ENCODE measurements at regions not wholly inside any gene's neighbourhood (a gene's known extent, or its start where the extent isn't known, plus 50 kb on each side); places are given as distances from the start of the nearest gene placed in this dataset.
"Not testable (repeated sequence)": the region's sequence is repeated elsewhere in the genome, so short reads cannot be mapped to it uniquely, and the experiment has no call there.

DNA sequence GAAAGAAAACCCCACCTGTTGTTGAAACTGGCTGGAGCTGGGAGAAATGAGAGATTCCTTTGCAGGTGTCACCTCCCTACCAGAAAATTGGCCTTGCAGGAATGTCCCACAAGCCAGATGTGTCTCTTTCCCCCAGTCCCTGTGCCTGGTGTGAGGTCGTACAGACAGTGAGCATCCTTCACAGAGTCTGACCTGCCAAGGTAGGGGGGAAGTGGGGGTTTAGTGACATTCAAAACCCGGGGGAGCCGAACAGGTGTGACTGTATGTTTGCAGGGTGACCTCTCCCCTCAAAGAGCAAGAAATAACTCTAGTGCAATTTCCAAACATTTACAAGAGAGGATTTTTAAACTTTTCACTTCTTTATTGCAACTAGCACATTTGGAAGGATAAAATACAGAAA lies 117.7 kb upstream of the SULF2 start:
- not testable (repeated sequence) for DNase-seq (ENCODE audit: low read depth in 2 of 2)

DNA sequence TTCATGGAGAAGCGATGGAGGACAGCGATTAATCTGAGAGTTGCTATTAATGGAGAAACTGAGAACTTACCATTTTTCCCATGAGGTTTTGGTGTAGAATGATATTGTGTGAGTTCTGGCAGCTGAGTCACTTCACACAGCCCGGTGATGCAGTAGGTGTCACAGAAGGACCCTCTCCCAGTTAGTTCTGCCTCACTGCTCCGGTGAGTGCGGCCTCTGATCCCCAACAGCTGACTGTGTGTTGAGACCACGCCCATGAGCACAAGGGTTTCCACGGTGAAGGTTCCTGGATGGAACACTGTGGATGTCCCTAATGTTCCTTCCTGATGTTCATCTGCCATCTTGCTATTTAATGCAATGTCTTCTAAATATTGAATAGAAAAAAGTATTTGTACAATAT lies 114.0 kb upstream of the SULF2 start:
- not testable (repeated sequence) for DNase-seq (ENCODE audit: low read depth in 2 of 2)

DNA sequence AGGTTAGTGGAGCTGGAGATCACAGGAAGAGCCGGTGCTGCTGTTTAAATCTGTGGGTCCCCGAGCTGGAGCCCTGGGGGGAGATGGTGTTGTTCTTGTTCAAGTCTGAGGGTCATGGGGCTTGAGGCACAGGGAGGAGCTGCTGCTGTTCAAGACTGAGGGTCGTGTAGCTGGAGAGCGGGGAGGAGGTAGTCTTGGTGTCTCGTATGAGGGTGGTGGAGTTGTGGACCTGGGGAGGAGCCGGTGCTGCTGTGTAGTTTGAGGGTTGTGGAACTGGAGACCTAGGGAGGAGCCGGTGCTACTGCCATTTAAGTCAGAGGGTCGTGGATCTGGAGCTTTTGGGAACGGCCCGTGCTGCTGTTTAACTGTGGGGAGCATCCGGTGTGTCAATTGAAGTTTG lies 112.2 kb upstream of the SULF2 start:
- DNase-seq (ENCODE audit: low read depth in 2 of 2) = no peak

DNA sequence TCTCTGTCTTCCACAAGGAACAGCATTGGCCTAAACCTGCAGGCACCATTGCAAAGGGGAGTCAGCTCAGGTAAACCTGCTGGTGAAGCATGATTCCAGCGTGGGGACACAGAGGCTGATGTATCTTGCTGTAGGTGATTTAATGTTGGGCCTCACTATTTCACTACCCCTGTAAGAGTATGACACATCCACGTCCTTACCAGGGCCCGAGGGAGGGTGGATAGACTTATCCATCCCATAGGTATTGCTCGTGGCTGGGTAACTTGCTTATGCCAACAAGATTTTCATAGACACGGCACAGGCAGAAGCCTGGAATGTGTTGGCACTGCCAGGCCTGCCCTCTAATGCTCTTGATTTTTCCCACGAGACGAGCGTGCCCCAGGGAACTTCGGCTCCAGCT lies 107.4 kb upstream of the SULF2 start:
- not testable (repeated sequence) for DNase-seq (ENCODE audit: low read depth in 2 of 2)

DNA sequence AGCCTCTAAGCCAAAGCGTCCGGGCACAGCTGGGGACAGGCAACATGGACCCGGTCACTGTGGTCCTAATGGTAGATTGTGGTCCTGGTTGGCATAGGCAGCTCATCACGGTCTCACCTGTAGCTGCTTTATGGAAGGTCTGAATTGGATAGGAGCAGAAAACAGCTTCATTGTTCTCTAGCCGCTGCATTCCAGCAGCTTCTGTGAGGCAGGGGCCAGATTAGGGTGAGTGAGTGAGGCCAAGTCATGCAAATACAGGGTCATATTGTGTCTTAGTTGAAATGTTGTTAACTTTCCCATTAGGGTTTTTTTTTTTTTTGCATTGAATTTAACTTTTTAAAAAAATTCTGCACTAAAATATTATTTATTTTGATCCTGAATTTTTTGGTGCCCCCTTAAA lies 105.4 kb upstream of the SULF2 start:
- not testable (repeated sequence) for DNase-seq (ENCODE audit: low read depth in 2 of 2)

DNA sequence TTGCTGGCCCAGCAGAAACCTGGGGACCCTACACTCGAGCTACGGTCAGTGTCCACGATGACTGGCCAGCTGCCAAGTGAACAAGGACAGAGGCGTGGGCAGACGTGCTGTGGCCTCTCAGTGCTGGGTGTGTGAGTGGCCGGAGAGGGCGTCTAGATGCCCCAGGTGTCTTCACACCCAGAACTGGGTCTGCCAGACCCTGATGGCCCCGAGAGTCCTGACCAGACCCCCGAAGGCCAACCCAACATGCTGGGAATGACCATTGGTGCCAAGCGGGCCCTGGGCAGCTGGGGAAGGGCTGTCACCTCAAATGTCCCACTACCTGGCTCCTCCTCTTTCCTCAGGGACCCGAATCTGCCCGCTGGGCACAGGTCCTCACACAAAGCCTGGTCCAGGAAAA lies 104.5 kb upstream of the SULF2 start:
- DNase-seq (ENCODE audit: low read depth in 2 of 2) = not testable (repeated sequence)

DNA sequence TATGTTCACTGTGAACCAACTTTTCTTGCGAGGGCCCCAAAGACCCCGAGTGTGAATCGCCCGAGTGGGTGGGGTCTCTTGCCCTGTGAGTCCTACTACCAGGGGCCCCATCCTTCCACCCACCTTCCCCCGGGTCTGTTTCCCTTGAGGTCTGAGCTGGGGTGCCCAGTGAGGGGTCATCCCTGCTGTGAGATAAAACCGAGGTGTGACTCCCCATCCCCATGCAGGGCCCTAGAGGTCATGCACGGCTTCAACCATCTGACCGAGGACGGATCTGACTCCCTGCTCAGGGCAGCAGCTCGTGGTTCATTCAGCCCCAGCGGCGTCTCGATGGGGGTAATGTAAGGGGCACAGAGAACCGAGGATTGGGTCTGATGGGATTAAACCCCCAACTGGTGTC lies 103.1 kb upstream of the SULF2 start:
- no peak for DNase-seq (ENCODE audit: low read depth in 2 of 2)

DNA sequence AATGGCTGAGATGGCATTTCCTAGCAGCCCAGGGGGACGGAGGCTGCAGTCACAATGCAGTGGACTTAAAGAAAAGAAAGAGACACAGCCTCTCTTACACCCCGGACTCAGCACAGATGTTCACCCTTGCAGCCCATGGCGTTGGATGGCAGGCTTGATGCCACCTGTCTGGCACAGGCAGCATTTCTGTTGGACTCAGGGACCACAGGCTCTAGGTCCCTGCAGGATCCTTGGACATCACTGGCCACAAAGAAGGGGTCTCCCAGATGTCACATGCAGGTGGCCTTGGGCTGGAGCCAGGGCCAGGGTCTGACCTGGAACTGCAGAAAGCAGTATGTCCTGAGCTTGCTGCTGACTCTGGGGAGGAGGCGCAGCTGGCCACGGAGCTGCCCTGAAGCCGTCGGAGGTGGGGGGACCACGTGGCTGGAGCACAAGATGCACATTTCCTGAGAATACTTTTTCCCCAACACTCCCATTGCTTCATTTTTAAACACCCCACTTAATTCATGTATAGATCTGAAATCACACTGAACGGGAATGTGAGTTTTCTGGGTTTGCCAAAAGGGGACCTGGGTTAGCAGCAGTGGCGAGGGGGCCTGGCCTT lies 102.3 kb upstream of the SULF2 start:
- no peak for DNase-seq (ENCODE audit: low read depth in 2 of 2)

DNA sequence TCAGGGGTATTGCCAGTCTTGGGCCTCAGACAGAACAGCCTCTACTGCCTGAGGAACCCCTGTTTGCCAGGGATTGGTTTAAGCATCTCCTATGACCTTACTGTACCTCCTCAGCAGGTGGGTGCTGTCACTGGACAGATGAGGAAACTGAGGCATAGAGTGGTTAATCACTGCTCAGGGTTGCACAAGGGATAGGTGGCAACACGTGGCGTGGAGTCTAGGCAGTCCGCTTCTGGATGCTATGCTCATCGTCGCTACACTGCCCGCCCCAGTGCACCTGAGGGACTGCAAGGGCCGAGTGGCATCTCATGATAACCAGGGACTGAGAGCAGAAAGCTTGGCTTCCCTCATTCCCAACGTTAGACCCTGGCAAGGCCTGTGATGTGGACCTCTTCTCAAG lies 101.8 kb upstream of the SULF2 start:
- no peak for DNase-seq (ENCODE audit: low read depth in 2 of 2)

DNA sequence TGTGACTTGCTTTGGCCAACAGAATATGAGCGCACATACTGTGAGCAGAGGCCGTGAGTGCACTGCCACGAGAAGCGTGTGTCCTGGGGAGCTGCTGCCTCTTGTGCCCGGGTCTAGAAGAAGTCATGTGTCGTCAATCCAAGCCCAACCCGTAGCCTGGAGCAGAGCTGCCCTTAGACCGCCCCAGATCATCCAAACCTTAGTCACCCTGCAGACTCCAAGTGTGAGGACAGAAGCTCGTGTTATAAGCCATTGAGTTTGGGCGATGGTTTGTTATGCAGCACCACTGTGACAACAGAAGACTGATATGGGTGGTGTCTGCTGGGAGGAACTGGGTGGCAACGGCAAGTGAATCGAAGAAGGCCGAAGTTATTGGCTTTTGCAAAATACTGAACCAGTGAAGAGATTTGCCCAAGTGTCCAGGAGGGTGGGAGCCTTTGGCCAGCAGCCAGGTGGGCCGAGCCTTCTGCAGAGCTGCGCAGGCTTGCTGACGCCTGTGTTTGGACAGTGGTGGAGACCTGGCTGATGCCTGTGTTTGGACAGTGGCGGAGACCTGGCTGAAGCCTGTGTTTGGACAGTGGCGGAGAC lies 101.3 kb upstream of the SULF2 start:
- no peak for DNase-seq (ENCODE audit: low read depth in 2 of 2)

DNA sequence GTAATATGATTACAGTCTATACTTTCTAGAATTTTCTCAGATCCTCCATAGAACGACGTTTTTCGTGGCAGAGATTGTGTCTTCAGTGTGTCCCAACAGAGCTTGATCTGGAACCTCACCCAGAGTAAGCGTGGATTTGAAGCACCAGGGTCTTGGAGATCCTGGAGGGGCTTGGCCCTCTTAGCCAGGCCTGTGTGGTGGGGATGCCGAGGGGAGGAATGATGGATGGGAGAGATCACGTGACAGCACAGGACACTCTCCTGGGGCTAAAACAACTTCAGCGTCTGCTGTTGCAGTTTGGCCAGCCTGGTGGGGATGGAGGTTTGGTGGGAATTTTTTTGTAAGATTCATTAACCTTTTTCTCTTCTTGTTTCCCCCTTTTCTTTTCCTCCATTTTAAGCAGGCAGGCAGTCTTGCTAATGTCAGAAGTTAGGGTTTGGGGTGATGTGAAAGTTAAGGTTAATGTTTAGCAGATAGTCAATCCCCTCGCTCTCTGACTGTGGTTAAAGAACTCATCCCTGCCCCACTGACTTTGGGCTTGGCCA lies 100.7 kb upstream of the SULF2 start:
- no peak for DNase-seq (ENCODE audit: low read depth in 2 of 2)

DNA sequence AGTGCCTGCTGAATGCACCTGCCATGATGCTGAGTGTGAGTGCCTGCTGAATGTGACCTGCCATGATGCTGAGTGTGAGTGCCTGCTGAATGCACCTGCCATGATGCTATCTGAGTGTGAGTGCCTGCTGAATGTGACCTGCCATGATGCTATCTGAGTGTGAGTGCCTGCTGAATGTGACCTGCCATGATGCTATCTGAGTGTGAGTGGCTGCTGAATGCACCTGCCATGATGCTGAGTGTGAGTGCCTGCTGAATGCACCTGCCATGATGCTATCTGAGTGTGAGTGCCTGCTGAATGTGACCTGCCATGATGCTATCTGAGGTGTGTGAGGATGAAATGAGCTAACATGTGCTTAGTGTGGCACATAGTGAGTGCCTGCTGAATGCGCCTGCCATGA lies 98.7 kb upstream of the SULF2 start:
- not testable (repeated sequence) for DNase-seq (ENCODE audit: low read depth in 2 of 2)

DNA sequence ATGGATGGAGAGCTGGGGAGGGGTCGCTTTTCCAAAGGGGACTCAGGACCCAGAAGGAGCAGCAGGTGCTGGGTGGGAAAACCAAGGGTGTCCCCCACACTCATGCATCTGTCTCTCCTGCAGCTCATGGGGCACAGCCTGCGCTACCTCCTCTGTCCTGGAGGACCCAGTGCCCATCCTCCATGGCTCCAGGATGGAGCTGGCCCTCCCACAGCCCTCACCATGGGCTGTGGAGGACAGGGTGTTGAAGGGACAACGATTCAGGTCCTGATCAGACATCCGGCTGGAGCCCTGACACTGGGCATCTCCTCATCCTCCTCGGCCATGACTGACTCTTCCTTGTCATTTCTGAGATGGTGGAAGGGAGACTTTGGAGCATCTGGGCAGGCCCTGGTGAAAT lies 97.9 kb upstream of the SULF2 start:
- no peak for DNase-seq (ENCODE audit: low read depth in 2 of 2)

DNA sequence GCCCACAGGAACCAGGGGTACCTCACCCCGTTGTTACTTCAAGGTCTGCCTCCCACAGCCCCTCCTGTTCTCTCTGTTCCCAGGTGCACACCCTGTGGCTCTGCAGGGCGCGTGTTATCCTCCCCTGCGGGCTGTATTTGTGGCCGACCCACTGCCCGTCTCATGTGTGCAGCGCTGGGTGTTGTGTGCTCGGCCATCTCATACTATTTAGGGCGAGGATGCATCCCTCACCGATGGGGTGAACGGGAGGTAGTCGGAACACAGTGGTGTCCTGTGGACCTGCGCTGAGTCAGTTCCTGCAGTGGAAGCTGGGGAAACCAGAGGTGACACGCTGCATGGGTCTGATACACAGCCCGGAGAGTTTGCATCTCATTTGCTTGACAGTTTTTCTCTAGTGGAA lies 94.5 kb upstream of the SULF2 start:
- no peak for DNase-seq (ENCODE audit: low read depth in 2 of 2)

DNA sequence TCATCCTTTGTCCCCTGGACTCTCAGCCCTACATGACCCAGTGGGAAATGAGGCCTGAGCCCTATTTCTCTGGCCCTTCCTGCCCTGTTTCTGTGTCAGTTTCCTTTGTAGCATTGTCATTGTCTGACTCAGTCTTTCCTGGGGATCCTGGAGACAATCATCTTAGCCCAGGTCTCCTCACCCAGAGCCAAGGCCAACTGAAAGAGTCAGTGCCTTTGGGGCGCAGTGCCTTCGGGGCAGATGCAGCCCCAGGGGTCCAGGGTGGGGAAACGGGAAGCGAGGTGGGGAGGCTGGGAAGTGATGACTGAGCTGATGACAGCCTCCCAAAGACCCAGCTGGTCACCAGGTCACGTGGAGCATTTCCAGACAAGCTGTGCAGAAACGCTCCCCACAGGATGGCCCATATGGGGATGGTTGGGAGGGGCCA lies 93.3 kb upstream of the SULF2 start:
- no peak for DNase-seq (ENCODE audit: low read depth in 2 of 2)

DNA sequence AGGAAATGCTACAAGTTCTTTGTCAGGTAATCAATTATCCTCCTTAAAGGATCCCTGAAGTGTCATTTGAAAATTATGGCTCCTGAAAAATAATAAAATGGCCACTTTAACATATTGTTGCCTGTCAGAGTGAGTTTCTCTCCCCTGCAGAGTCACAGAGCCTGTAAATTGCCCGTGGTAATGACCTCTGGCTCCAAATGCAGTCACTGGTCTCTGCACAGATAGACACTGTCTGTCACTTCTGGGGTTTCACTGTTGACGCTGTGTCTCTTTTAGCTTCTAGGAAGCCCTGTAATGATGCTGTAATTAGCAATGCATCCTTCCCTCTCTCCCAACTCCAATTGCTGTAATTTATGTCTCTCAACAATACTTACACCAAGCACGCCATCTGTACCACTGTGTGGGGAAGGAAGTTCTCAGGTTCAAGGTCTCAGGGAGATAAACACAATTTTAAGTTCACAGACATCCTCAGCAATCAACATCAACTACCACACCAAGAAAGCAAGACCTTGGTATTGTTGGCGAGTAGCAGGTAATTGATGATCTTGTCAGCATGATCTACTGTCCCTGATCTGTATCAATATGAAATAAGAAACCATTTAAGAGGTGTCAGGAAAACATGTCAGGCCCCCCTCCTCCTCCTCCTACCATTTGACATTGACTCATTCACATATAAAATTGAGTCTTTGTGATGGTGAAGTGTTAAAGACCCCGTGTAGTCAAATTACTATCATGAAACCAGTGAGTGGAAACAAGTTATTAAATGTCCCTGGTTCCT lies 91.2 kb upstream of the SULF2 start:
- no peak for DNase-seq (ENCODE audit: low read depth in 2 of 2)

DNA sequence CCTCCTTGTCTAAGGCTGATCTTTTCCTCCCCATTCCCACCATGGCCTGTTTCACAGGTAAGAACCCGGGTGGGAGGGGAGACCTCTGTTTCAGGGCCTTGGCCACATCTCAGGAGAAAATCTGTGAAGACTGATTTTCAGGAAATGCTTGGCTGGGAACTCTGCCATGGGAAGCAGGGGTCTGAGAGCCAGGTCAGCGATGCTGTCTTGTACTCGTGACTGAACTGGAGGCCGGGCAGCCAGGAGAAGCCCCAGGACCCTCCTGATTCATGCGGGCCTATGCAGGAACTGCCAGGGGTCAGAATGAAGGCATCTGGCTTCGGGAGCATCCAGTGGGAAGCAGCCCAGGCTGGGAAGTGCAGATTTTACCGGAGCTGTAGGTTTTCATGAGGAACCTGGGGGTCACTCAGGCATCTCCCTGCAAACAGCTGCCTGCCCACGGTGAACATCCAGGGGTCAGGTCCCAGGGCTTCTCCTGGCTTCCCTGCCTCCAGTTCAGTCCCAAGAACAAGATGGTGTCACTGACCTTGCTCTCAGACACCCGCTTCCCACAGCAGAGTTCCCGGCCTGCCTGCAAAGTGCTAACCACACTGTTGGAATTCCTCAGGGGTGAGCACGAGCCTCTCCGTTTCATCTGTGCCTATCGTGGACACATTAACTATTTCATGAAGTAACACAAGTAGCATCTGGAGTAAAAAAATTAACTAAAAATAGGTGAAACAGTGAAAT lies 90.2 kb upstream of the SULF2 start:
- DNase-seq (ENCODE audit: low read depth in 2 of 2) = no peak

DNA sequence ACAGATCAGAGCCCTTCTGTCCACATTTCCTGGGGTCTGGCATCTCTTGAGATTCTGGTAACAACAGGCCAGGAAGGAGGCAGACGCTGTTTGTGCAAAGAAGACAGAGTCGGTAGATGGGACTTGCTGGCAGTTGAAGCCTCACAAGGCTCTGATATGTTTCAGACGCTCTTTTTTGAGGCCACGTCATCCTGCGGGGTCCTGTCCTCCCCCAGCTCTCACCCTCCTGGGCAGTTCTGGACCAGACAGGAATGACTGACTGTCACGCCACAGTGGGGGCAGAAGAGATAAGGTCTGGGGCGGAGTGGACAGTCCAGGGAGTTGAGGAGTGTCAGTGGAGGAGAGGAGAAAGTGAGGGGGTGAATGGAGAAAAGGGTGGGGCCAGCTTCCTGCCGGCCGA lies 87.1 kb upstream of the SULF2 start:
- no peak for DNase-seq (ENCODE audit: low read depth in 2 of 2)

DNA sequence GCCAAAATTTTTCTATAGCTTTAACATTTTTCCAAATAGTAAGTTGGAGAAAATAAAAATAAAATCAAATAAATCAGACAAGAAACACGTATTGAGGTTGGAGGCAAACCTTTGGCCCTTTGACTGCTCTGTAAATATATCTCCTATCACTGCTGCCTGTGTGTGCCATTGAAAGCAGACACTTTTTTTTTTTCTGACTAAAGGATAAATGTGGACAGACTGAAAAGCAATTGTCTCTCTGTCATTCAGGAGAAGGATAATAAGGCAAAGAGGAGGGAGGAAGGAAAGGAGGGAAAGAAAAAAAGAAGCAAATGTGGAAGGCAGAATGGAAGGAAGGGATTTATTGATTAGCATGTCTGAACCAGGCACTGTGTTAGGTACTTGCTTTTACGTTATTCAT lies 85.2 kb upstream of the SULF2 start:
- DNase-seq (ENCODE audit: low read depth in 2 of 2) = no peak

DNA sequence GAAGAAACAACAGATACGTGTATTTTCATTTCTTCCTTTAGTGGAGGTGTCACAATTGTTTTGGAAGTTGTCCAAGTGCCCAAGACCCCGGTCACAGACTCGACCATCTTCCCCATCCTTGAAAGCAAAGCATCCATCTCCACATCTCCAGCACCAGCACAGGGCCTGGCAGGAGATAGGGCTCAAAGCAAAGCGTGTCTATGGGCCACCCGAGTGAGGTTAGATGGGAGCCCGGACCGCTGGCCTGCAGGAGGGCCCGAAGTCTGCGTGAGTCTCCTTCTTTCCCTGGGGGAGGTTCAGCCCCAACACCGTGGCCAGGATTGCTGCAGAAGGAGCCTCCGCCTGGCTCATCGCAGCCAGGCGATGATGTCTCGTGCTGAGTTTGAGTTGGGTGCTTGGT lies 83.5 kb upstream of the SULF2 start:
- no peak for DNase-seq (ENCODE audit: low read depth in 2 of 2)

DNA sequence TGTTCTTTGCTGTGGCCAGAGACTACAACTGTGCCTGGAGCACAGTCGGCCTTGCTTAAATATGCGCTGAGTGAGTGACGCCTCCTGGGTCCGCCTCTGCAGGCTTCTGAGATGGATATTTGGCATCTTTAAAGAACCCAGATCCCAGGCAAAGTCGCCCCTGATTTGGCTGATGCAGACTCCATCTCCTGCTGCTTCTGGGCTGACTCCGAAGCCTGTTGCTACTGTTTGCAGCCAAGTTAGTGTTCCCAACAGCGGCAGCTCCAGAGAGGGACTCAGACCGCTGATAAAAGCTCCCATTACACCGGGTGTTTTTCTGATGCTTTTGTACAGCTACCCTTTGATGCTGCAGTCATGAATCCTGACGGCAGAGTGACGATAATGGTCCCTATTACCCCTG lies 83.0 kb upstream of the SULF2 start:
- no peak for DNase-seq (ENCODE audit: low read depth in 2 of 2)

DNA sequence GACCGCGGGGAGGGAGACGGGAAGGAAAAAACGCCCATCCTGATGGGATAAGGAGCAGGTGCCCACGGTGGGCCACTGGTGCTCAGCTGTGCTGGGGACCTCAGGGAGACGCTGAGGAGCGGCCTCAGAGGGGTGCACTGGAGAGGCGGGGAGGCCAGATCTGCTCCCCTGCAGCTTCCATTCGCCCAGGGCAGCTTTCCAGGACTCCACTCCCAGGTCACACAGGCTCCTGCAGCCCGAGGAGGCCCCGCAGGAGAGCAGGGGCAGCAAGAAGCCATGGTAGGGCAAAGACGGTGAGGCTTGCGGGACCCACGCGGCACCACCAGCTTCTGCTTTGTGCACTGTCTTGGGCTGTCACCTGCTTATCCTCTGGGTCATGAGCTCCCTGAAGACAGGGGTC lies 82.5 kb upstream of the SULF2 start:
- DNase-seq (ENCODE audit: low read depth in 2 of 2) = no peak

Measured in activated CD4-positive, alpha-beta T cell treated with anti-CD3 and anti-CD28 coated beads for 24 hours (primary cell).